ENCODE measurements at regions not wholly inside any gene's neighbourhood (a gene's known extent, or its start where the extent isn't known, plus 50 kb on each side); places are given as distances from the start of the nearest gene placed in this dataset.

DNA sequence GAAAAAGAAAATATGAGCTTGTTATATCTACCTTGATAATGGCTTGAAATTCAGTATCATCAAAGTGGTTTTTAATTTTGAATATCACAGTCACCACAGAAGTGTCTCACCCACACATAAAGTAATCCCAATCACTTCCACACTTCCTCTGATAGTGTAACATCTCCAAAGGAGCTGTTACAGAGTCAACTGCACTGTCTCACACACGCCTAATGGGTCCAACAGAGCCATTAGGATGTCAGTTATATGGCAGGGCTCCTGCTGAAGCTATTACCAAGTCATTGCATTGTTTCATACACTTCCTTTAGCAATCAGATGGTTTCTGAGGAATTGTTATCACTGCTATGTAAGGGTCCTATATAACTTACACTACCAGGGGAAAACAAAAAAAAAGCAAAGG, 432.1 kb upstream of the TEX13C start:
- BruUV-seq (replicated peaks), result no TSS peak
- DNase-seq (ENCODE audit: low read depth, low spot score), result no peak
- ChIA-PET RAD21 (ENCODE audit: low non-redundant PET in 1 of 2, low total read pairs in 2 of 2, uncharacterized antibody in 2 of 2, unreplicated experiment in 2 of 2) (no interaction called here), CTCF (no interaction called here), POLR2A (no interaction called here)
- Histone ChIP-seq H3K27ac (ENCODE audit: low read depth, low read length) (no peak overlapping the region), H3K79me2 (ENCODE audit: insufficient read depth, low read length) (no peaks in the 10 kb centered on the region), H3K4me3 (replicated peaks in 1 of 2; ENCODE audit: low read depth in 1 of 2, low read length in 2 of 2) (no peak overlapping the region), H3K4me1 (ENCODE audit: control insufficient read depth in 1 of 2, insufficient read depth in 2 of 2, low read length in 2 of 2) (no peaks in the 10 kb centered on the region), H4K20me1 (ENCODE audit: insufficient read depth) (no peaks in the 10 kb centered on the region), H3K27me3 (ENCODE audit: insufficient read depth, low read length) (no peaks in the 10 kb centered on the region), H3K9me3 (ENCODE audit: control insufficient read depth in 1 of 2, insufficient read depth in 1 of 2, low read depth in 1 of 2, low read length in 2 of 2) (no peaks in the 10 kb centered on the region), H2AFZ (ENCODE audit: low read depth, low read length, poor library complexity, severe bottlenecking) (no peak overlapping the region), H3K4me2 (ENCODE audit: low read length) (no peak overlapping the region), H3K36me3 (ENCODE audit: control insufficient read depth in 1 of 2, insufficient read depth in 2 of 2, low read length in 2 of 2) (no peaks in the 10 kb centered on the region), H3K9me2 (ENCODE audit: insufficient read depth) (no peaks in the 10 kb centered on the region), H3K9ac (ENCODE audit: low read length) (no peak overlapping the region)
- ATAC-seq, result no peak
- TF ChIP-seq, protein P1, sequence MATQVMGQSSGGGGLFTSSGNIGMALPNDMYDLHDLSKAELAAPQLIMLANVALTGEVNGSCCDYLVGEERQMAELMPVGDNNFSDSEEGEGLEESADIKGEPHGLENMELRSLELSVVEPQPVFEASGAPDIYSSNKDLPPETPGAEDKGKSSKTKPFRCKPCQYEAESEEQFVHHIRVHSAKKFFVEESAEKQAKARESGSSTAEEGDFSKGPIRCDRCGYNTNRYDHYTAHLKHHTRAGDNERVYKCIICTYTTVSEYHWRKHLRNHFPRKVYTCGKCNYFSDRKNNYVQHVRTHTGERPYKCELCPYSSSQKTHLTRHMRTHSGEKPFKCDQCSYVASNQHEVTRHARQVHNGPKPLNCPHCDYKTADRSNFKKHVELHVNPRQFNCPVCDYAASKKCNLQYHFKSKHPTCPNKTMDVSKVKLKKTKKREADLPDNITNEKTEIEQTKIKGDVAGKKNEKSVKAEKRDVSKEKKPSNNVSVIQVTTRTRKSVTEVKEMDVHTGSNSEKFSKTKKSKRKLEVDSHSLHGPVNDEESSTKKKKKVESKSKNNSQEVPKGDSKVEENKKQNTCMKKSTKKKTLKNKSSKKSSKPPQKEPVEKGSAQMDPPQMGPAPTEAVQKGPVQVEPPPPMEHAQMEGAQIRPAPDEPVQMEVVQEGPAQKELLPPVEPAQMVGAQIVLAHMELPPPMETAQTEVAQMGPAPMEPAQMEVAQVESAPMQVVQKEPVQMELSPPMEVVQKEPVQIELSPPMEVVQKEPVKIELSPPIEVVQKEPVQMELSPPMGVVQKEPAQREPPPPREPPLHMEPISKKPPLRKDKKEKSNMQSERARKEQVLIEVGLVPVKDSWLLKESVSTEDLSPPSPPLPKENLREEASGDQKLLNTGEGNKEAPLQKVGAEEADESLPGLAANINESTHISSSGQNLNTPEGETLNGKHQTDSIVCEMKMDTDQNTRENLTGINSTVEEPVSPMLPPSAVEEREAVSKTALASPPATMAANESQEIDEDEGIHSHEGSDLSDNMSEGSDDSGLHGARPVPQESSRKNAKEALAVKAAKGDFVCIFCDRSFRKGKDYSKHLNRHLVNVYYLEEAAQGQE (IDR thresholded peaks at IDR 0.05; ENCODE audit: low read depth), result no peak
- TF ChIP-seq EZH2phosphoT487 (IDR thresholded peaks at IDR 0.05; ENCODE audit: borderline replicate concordance), result no peak
- no peak for TF ChIP-seq ZFX (IDR thresholded peaks at IDR 0.05)
- TF ChIP-seq, protein P2, sequence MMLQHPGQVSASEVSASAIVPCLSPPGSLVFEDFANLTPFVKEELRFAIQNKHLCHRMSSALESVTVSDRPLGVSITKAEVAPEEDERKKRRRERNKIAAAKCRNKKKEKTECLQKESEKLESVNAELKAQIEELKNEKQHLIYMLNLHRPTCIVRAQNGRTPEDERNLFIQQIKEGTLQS (IDR thresholded peaks at IDR 0.05), result no peak
- TF ChIP-seq EGR1 (IDR thresholded peaks at IDR 0.05; ENCODE audit: low read depth), result no peak
- no peak for TF ChIP-seq YY1 (IDR thresholded peaks at IDR 0.05; ENCODE audit: extremely low read depth, insufficient replicate concordance, low read depth, low read length)
- TF ChIP-seq ZNF274 (IDR thresholded peaks at IDR 0.05; ENCODE audit: low read depth, low read length), result no peak
- TF ChIP-seq CBX3 (IDR thresholded peaks at IDR 0.05; ENCODE audit: low read depth), result no peak
- no peak for TF ChIP-seq RAD21 (IDR thresholded peaks at IDR 0.05; ENCODE audit: low read depth)
- TF ChIP-seq POLR2AphosphoS5 (IDR thresholded peaks at IDR 0.05; ENCODE audit: low read depth, low read length), result no peak
- no peak for TF ChIP-seq ZBTB33 (IDR thresholded peaks at IDR 0.05; ENCODE audit: extremely low read depth, insufficient replicate concordance, low read length)
- TF ChIP-seq SRF (IDR thresholded peaks at IDR 0.05; ENCODE audit: low read depth), result no peak
- no peak for TF ChIP-seq FOSL1 (IDR thresholded peaks at IDR 0.05; ENCODE audit: low read depth)
- no peak for TF ChIP-seq SIN3A (IDR thresholded peaks at IDR 0.05; ENCODE audit: low read depth)
- TF ChIP-seq CTCF (IDR thresholded peaks at IDR 0.05 in 2 of 3, conservative IDR thresholded peaks at IDR 0.05 in 1 of 3; ENCODE audit: borderline replicate concordance in 1 of 3, insufficient read depth in 1 of 3, low read depth in 2 of 3, low read length in 2 of 3), result no peak
- no peak for TF ChIP-seq ELF1 (IDR thresholded peaks at IDR 0.05; ENCODE audit: borderline replicate concordance, low read depth)
- TF ChIP-seq SP1 (IDR thresholded peaks at IDR 0.05; ENCODE audit: low read depth), result no peak
- no peak for TF ChIP-seq MAX (IDR thresholded peaks at IDR 0.05)
- no peak for TF ChIP-seq CEBPB (IDR thresholded peaks at IDR 0.05; ENCODE audit: low read depth)
- intact Hi-C loops (cut with micrococcal nuclease), result no loop called here

All from HCT116 (cell line).